Endothelial cell (in vitro differentiated cells): ENCODE measurements at regions not wholly inside any gene's neighbourhood (a gene's known extent, or its start where the extent isn't known, plus 50 kb on each side); places are given as distances from the start of the nearest gene placed in this dataset.

Source experiments
- DNase-seq: peaks from one replicate; pipeline ENCODE4 v3.0.0; 2021; ENCODE audit warnings: low spot score
- H3K27ac Mint-ChIP-seq: one replicate; pipeline ENCODE4 v1.8.0; 2021; ENCODE audit warnings: mixed read lengths, inconsistent platforms; ENCODE audit not compliant: unreplicated experiment
- H3K27me3 Mint-ChIP-seq: one replicate; pipeline ENCODE4 v1.8.0; 2021; ENCODE audit warnings: mild to moderate bottlenecking, moderate library complexity, mixed read lengths, inconsistent platforms; ENCODE audit not compliant: unreplicated experiment
- H3K36me3 Mint-ChIP-seq: one replicate; pipeline ENCODE4 v1.8.0; 2021; ENCODE audit warnings: mild to moderate bottlenecking, low read depth, mixed read lengths, inconsistent platforms; ENCODE audit not compliant: unreplicated experiment
- H3K4me1 Mint-ChIP-seq: one replicate; pipeline ENCODE4 v1.8.0; 2021; ENCODE audit warnings: mild to moderate bottlenecking, mixed read lengths, inconsistent platforms; ENCODE audit not compliant: unreplicated experiment
- H3K4me3 Mint-ChIP-seq: one replicate; pipeline ENCODE4 v1.8.0; 2021; ENCODE audit warnings: mild to moderate bottlenecking, mixed read lengths, inconsistent platforms; ENCODE audit not compliant: unreplicated experiment
- H3K9me3 Mint-ChIP-seq: one replicate; pipeline ENCODE4 v1.8.0; 2021; ENCODE audit warnings: mixed read lengths, inconsistent platforms; ENCODE audit not compliant: unreplicated experiment
- CTCF ChIP-seq: fragments of 200-600 bp; sonication (generic); IDR thresholded peaks from one replicate; pipeline ENCODE4 v1.5.0; 2021; ENCODE audit warnings: antibody characterized with exemption; ENCODE audit not compliant: unreplicated experiment

GRCh38 chr2:67596871-67597270, 199.7 kb downstream of the ETAA1 start:
- no peaks in the 10 kb centered on the region for H3K9me3 Mint-ChIP-seq
- H3K4me3 Mint-ChIP-seq: no peak overlapping the region
- no peak for TF ChIP-seq CTCF

GRCh38 chr2:67599561-67599960, 202.4 kb downstream of the ETAA1 start:
- H3K27me3 Mint-ChIP-seq: no peaks in the 10 kb centered on the region
- TF ChIP-seq CTCF: no peak
- no peak overlapping the region for H3K4me3 Mint-ChIP-seq
- H3K36me3 Mint-ChIP-seq: no peaks in the 10 kb centered on the region
- no peaks in the 10 kb centered on the region for H3K9me3 Mint-ChIP-seq
- DNase-seq: no peak
- H3K4me1 Mint-ChIP-seq: peaks cover 10% of the 10 kb centered on the region
- no peak overlapping the region for H3K27ac Mint-ChIP-seq

More at GRCh38 chr2:67596871-67597270, 199.7 kb downstream of the ETAA1 start:
- Mint-ChIP-seq H3K4me1 (no peaks in the 10 kb centered on the region), H3K36me3 (no peaks in the 10 kb centered on the region), H3K27ac (no peak overlapping the region), H3K27me3 (no peaks in the 10 kb centered on the region)
- no peak for DNase-seq

GRCh38 chr2:67600222-67600871, 203.2 kb downstream of the ETAA1 start:
- no peak for DNase-seq
- H3K27ac Mint-ChIP-seq: no peak overlapping the region
- no peak for TF ChIP-seq CTCF

GRCh38 chr2:67600946-67601345, 203.8 kb downstream of the ETAA1 start:
- peaks cover 10% of the 10 kb centered on the region for H3K4me1 Mint-ChIP-seq
- H3K4me3 Mint-ChIP-seq: no peak overlapping the region
- H3K27me3 Mint-ChIP-seq: no peaks in the 10 kb centered on the region
- no peaks in the 10 kb centered on the region for H3K36me3 Mint-ChIP-seq
- no peak for DNase-seq
- H3K9me3 Mint-ChIP-seq: no peaks in the 10 kb centered on the region
- no peak for TF ChIP-seq CTCF
- H3K27ac Mint-ChIP-seq: no peak overlapping the region

More at GRCh38 chr2:67600222-67600871, 203.2 kb downstream of the ETAA1 start:
- Mint-ChIP-seq H3K9me3 (no peaks in the 10 kb centered on the region), H3K36me3 (no peaks in the 10 kb centered on the region), H3K4me1 (peaks cover 10% of the 10 kb centered on the region), H3K4me3 (no peak overlapping the region), H3K27me3 (no peaks in the 10 kb centered on the region)

- Mint-ChIP-seq H3K27me3 (no peaks in the 10 kb centered on the region), H3K4me3 (no peak overlapping the region), H3K27ac (no peak overlapping the region), H3K9me3 (no peaks in the 10 kb centered on the region), H3K4me1 (peaks cover 10% of the 10 kb centered on the region), H3K36me3 (no peaks in the 10 kb centered on the region)
- TF ChIP-seq CTCF: no peak
- no peak for DNase-seq
Observed at GRCh38 chr2:67604360-67604759, 207.2 kb downstream of the ETAA1 start.
